ENCODE measurements at regions not wholly inside any gene's neighbourhood (a gene's known extent, or its start where the extent isn't known, plus 50 kb on each side); places are given as distances from the start of the nearest gene placed in this dataset.

DNA sequence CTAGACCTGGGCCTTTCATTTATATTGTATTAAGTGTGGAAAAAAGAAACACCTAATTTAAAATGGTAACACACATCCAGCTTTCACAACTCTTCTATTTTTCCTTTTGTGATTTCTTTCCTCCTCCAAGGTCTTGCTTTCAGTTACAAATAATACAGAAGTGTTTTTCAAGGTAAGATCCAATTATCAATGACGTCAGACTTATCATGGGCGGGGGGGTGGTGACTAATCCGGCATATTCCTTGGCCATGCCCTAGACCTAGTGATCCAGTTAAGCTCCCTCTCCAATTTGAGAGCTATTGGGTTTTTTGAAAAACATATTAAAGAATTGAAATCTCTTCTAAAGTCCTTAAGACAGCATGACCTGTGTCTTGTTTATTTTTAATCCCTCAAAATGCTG is 669.9 kb upstream of the NR5A2 start:
- no peak for TF ChIP-seq POLR2A (IDR thresholded peaks at IDR 0.05)
- TF ChIP-seq, protein P1, sequence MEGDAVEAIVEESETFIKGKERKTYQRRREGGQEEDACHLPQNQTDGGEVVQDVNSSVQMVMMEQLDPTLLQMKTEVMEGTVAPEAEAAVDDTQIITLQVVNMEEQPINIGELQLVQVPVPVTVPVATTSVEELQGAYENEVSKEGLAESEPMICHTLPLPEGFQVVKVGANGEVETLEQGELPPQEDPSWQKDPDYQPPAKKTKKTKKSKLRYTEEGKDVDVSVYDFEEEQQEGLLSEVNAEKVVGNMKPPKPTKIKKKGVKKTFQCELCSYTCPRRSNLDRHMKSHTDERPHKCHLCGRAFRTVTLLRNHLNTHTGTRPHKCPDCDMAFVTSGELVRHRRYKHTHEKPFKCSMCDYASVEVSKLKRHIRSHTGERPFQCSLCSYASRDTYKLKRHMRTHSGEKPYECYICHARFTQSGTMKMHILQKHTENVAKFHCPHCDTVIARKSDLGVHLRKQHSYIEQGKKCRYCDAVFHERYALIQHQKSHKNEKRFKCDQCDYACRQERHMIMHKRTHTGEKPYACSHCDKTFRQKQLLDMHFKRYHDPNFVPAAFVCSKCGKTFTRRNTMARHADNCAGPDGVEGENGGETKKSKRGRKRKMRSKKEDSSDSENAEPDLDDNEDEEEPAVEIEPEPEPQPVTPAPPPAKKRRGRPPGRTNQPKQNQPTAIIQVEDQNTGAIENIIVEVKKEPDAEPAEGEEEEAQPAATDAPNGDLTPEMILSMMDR (IDR thresholded peaks at IDR 0.05), result no peak
- TF ChIP-seq POLR2AphosphoS5 (IDR thresholded peaks at IDR 0.05; ENCODE audit: insufficient read depth in 1 of 2, low read depth in 1 of 2), result no peak

Data from vagina (tissue), 2 donors.